A673 (cell line): ENCODE measurements at regions not wholly inside any gene's neighbourhood (a gene's known extent, or its start where the extent isn't known, plus 50 kb on each side); places are given as distances from the start of the nearest gene placed in this dataset.

Experiments used
- CTCF ChIP-seq: fragments of 300-800, 200-600 bp; sonication (generic); conservative IDR thresholded peaks from 2 replicates; pipeline ENCODE4 v1.5.1; 2017; ENCODE audit warnings: low read depth, mild to moderate bottlenecking, antibody characterized with exemption, low read length, moderate library complexity, mixed read lengths
- EZH2 ChIP-seq: fragments of 200-600 bp; sonication (generic); IDR thresholded peaks from 2 replicates; pipeline ENCODE4 v1.6.1; 2017; ENCODE audit warnings: borderline replicate concordance, low read depth, mild to moderate bottlenecking, mixed read lengths, antibody characterized with exemption, low read length; ENCODE audit not compliant: poor library complexity, severe bottlenecking

GRCh38 chr1:55826381-55827080 is 611.4 kb upstream of the USP24 start:
- TF ChIP-seq CTCF = no peak
- TF ChIP-seq EZH2 = no peak
